ENCODE measurements at regions not wholly inside any gene's neighbourhood (a gene's known extent, or its start where the extent isn't known, plus 50 kb on each side); places are given as distances from the start of the nearest gene placed in this dataset.
"Not testable (repeated sequence)": the region's sequence is repeated elsewhere in the genome, so short reads cannot be mapped to it uniquely, and the experiment has no call there.

- in situ Hi-C loops (cut with MboI; ENCODE audit: low sequenced_read_pairs, unreplicated experiment) = no loop called here
- TF ChIP-seq CTCF (IDR thresholded peaks at IDR 0.05; ENCODE audit: borderline replicate concordance, control extremely low read depth, extremely low read depth, insufficient read depth, missing control alignments) = no peak
- no peak for DNase-seq (ENCODE audit: low spot score)
These were observed 231.0 kb downstream of the GOLGA6L6 start for GRCh38 chr15:20310603-20311002.

- in situ Hi-C loops (cut with MboI; ENCODE audit: low sequenced_read_pairs, unreplicated experiment); DNase-seq (ENCODE audit: low spot score): not testable (repeated sequence)
These were observed 231.6 kb downstream of the GOLGA6L6 start for GRCh38 chr15:20309966-20310365.

- in situ Hi-C loops (cut with MboI; ENCODE audit: low sequenced_read_pairs, unreplicated experiment); DNase-seq (ENCODE audit: low spot score): not testable (repeated sequence)
These were observed 232.2 kb downstream of the GOLGA6L6 start for GRCh38 chr15:20309395-20309794.

GRCh38 chr15:20308027-20308690 lies 233.4 kb downstream of the GOLGA6L6 start:
- in situ Hi-C loops (cut with MboI; ENCODE audit: low sequenced_read_pairs, unreplicated experiment) = not testable (repeated sequence)

GRCh38 chr15:20307137-20307536 lies 234.5 kb downstream of the GOLGA6L6 start:
- in situ Hi-C loops (cut with MboI; ENCODE audit: low sequenced_read_pairs, unreplicated experiment); DNase-seq (ENCODE audit: low spot score): not testable (repeated sequence)

More at GRCh38 chr15:20308027-20308690, 233.4 kb downstream of the GOLGA6L6 start:
- DNase-seq (ENCODE audit: low spot score) = not testable (repeated sequence)

GRCh38 chr15:20306497-20307106 lies 235.0 kb downstream of the GOLGA6L6 start:
- peak; percentile 11 for DNase-seq (ENCODE audit: low spot score)
- in situ Hi-C loops (cut with MboI; ENCODE audit: low sequenced_read_pairs, unreplicated experiment) = not testable (repeated sequence)

- DNase-seq (ENCODE audit: low spot score); in situ Hi-C loops (cut with MboI; ENCODE audit: low sequenced_read_pairs, unreplicated experiment): not testable (repeated sequence)
These were observed 235.7 kb downstream of the GOLGA6L6 start for GRCh38 chr15:20305912-20306311.

- in situ Hi-C loops (cut with MboI; ENCODE audit: low sequenced_read_pairs, unreplicated experiment) = not testable (repeated sequence)
- peak; percentile 16 for DNase-seq (ENCODE audit: low spot score)
These were observed 236.6 kb downstream of the GOLGA6L6 start for GRCh38 chr15:20305015-20305465.

GRCh38 chr15:20304282-20305014 lies 237.2 kb downstream of the GOLGA6L6 start:
- in situ Hi-C loops (cut with MboI; ENCODE audit: low sequenced_read_pairs, unreplicated experiment) = not testable (repeated sequence)
- DNase-seq (ENCODE audit: low spot score) = peak; percentile 10

GRCh38 chr15:20303248-20304171 lies 238.1 kb downstream of the GOLGA6L6 start:
- DNase-seq (ENCODE audit: low spot score); in situ Hi-C loops (cut with MboI; ENCODE audit: low sequenced_read_pairs, unreplicated experiment): not testable (repeated sequence)

GRCh38 chr15:20302141-20303069 lies 239.2 kb downstream of the GOLGA6L6 start:
- in situ Hi-C loops (cut with MboI; ENCODE audit: low sequenced_read_pairs, unreplicated experiment); DNase-seq (ENCODE audit: low spot score): not testable (repeated sequence)

- in situ Hi-C loops (cut with MboI; ENCODE audit: low sequenced_read_pairs, unreplicated experiment) = not testable (repeated sequence)
These were observed 240.0 kb downstream of the GOLGA6L6 start for GRCh38 chr15:20301471-20302081.

GRCh38 chr15:20301041-20301390 lies 240.6 kb downstream of the GOLGA6L6 start:
- in situ Hi-C loops (cut with MboI; ENCODE audit: low sequenced_read_pairs, unreplicated experiment); DNase-seq (ENCODE audit: low spot score): not testable (repeated sequence)

More at GRCh38 chr15:20301471-20302081, 240.0 kb downstream of the GOLGA6L6 start:
- not testable (repeated sequence) for DNase-seq (ENCODE audit: low spot score)

GRCh38 chr15:20300351-20301040 lies 241.1 kb downstream of the GOLGA6L6 start:
- peak; percentile 8 for DNase-seq (ENCODE audit: low spot score)
- in situ Hi-C loops (cut with MboI; ENCODE audit: low sequenced_read_pairs, unreplicated experiment) = not testable (repeated sequence)
